Sigmoid colon (tissue), 4 donors: ENCODE measurements at regions not wholly inside any gene's neighbourhood (a gene's known extent, or its start where the extent isn't known, plus 50 kb on each side); places are given as distances from the start of the nearest gene placed in this dataset.
"Not testable (repeated sequence)": the region's sequence is repeated elsewhere in the genome, so short reads cannot be mapped to it uniquely, and the experiment has no call there.

ENCODE experiments used
- EP300 ChIP-seq, 4 donors: sonication (generic); formaldehyde crosslinking; IDR thresholded peaks; one replicate each; pipeline ENCODE4 v1.6.1; 2017; ENCODE audit warnings: antibody characterized with exemption in 4 of 4
- POLR2A ChIP-seq, 2 donors: fragments of 450-650 bp; IDR thresholded peaks; one replicate each; pipeline ENCODE4 v1.6.1; 2016; ENCODE audit warnings: antibody characterized with exemption in 2 of 2, mild to moderate bottlenecking in 2 of 2, moderate library complexity in 2 of 2
- POLR2AphosphoS5 ChIP-seq, 4 donors: sonication (generic); formaldehyde crosslinking; IDR thresholded peaks; one replicate each; pipeline ENCODE4 v1.6.1; 2017; ENCODE audit warnings: antibody characterized with exemption in 4 of 4
- TF ChIP-seq, protein P1 (sequence below), 4 experiments: fragments of 450-650 bp in 3 of 4; fragments of 200-600 bp in 1 of 4; IDR thresholded peaks; one replicate each; pipeline ENCODE4 v1.5.1; 2016 to 2019; ENCODE audit warnings: antibody characterized with exemption in 4 of 4, mild to moderate bottlenecking in 3 of 4, moderate library complexity in 2 of 4

DNA sequence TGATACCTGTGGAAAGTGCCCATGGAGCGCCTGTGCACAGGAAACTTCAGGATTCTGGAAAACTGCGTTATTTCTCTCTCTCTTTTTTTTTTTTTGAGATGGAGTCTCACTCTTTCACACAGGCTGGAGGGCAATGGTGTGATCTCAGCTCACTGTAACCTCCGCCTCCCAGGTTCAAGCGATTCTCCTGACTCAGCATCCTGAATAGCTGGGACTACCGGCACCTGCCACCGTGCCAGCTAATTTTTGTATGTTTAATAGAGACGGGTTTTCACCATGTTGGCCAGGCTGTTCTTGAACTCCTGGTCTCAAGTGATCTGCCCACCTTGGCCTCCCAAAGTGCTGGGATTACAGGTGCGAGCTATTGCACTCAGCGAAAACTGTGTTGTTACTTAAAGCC is 68.9 kb upstream of the PODXL start:
- TF ChIP-seq POLR2A, POLR2AphosphoS5, EP300 (IDR thresholded peaks at IDR 0.05): not testable (repeated sequence)
- TF ChIP-seq, protein P1, sequence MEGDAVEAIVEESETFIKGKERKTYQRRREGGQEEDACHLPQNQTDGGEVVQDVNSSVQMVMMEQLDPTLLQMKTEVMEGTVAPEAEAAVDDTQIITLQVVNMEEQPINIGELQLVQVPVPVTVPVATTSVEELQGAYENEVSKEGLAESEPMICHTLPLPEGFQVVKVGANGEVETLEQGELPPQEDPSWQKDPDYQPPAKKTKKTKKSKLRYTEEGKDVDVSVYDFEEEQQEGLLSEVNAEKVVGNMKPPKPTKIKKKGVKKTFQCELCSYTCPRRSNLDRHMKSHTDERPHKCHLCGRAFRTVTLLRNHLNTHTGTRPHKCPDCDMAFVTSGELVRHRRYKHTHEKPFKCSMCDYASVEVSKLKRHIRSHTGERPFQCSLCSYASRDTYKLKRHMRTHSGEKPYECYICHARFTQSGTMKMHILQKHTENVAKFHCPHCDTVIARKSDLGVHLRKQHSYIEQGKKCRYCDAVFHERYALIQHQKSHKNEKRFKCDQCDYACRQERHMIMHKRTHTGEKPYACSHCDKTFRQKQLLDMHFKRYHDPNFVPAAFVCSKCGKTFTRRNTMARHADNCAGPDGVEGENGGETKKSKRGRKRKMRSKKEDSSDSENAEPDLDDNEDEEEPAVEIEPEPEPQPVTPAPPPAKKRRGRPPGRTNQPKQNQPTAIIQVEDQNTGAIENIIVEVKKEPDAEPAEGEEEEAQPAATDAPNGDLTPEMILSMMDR (IDR thresholded peaks at IDR 0.05): not testable (repeated sequence)
